CD4-positive, alpha-beta T cell treated with Interleukin-17A for 1 hour (primary cell): ENCODE measurements at regions not wholly inside any gene's neighbourhood (a gene's known extent, or its start where the extent isn't known, plus 50 kb on each side); places are given as distances from the start of the nearest gene placed in this dataset.
"Not testable (repeated sequence)": the region's sequence is repeated elsewhere in the genome, so short reads cannot be mapped to it uniquely, and the experiment has no call there.

Experiments used
- DNase-seq: peaks from one replicate; pipeline ENCODE4 v3.0.0-alpha.2; 2020

GRCh38 chr21:35482933-35483662 is 434.0 kb upstream of the RUNX1 start:
- no peak for DNase-seq

GRCh38 chr21:35482096-35482495 is 433.0 kb upstream of the RUNX1 start:
- DNase-seq = no peak

DNA sequence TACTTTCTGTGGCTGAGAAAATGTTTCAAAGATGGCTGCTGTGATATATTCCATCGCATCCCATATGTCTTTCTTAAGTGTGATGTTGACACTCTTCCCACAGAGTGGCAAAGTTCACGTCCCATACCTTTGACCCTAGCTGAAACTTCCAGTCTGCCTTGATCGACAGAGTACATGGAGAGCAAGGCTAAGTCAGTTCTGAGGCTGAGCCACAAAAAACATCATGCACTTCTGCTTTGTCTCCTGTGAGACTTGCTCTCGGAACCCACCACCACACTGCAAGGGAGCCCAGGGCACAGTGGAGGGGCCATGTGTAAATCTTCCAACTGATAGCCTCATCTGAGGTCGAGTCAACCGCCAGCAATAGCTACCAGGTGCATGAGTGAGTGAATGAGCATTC is 431.9 kb upstream of the RUNX1 start:
- no peak for DNase-seq

GRCh38 chr21:35479529-35479928 is 430.4 kb upstream of the RUNX1 start:
- DNase-seq = no peak

- no peak for DNase-seq
These were observed 430.0 kb upstream of the RUNX1 start for GRCh38 chr21:35479065-35479448.

DNA sequence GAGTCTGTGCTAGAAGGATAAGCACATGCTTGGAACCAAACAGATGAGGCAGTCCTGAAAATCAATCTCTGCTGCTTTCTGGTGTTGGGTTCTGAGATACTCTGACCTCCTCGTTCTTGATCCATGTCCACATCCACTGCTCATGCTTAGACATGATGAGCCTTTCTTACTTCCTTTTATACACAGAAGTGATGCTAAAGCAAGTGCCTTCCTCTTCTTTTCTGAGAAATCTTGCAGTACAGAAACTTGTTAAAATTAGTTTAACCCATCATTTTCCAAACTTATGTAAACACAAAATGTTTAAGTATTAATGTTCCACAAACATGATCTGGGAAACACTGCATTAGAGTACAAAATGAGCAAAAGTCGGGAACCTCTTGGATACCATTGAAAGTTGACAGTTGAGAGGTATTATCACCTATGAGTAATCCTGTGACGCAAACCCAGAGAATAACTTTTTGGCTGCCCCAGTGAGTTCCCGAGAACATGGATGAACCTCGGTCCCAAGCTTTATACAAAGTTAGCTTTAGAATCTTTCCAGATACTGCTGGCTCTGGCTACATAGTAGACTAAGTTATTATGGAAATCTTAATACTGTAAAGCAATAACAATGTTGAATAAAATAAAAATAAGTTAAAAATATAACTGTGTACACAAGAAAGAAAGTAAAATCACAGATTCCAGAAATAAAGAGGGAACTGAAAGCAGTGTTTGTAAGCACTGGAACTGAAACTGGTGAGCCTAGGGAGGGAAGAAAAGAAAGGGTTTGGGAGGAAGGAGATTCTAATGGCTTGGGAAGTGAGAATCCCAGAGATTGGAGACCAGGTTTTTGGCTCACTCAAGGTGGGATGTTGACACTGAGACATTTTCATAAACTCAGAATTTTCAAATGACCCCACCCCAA is 429.3 kb upstream of the RUNX1 start:
- no peak for DNase-seq

DNA sequence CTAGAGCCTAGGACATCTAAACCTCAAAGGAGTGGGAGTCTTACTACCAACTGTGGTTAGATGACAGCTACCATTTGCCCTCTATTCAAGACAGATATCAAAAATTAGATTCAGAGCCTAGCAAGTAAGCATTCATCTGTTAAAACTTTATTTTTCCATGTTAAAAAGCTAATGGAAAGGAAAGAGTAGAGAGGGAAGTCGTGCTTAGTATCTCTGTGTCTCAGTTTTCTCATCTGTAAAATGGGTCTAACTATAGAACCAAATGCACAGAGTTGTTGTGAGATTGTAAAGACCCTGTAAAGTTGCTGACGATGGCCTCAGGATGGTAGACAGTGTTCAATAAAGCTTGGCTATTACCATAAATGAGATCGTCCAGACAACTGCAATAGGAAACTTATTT is 428.5 kb upstream of the RUNX1 start:
- DNase-seq = no peak

DNA sequence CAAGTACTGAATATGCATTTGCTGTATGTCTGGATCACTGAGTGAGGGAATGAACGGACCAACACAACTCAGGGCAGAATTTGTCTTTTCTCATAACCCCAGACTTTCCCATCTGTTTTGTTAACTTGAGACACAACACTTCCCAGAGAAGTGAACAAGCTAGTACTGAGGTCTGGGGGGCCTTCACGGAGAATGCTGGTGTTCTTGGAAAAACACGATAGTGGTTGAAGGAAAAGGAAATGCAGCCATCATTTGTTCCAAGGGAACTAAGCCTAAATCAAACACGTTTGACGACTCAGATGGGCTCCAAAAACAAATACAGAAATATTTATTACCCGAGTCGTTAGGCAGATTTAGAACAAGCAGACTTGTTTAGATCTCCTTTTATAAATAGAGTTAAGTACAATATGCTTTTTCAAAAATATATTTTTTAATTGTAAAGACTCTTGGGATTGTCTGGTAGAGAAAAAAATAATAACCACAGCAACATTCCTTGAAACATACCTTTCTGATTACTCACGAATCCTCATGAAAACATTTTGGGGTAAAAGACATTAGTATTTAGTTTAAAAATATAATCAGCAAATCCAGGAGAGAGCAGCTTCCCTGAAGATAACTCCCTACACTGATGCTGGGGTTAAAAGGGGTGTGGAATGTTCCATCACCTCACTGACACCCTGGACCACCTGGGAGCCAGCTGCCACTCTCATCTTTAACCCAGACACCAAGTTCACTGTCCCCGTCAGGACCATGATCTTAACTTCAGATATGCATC is 427.7 kb upstream of the RUNX1 start:
- DNase-seq = no peak

DNA sequence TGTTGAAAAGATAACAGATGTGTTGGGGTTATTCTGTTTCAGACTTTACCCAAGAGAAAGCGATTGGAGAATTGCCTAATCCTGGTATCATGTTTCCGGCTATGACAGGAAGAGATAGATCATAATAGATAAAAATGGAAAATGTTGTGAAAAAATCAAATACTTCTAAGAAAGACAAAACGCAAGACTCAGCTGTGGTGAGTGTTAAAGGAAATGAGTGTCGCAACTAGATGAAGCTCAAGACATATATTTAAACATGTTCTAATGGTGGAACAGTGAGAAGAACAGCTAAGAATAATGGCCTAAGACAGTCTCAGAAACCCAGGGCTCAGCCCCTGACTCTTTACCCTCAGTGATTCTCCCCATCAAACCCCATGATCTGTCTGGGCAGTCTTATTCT is 426.7 kb upstream of the RUNX1 start:
- DNase-seq = no peak

GRCh38 chr21:35475009-35475408 is 425.9 kb upstream of the RUNX1 start:
- DNase-seq = no peak

- DNase-seq = no peak
These were observed 424.4 kb upstream of the RUNX1 start for GRCh38 chr21:35473496-35473895.

GRCh38 chr21:35470522-35470921 is 421.4 kb upstream of the RUNX1 start:
- DNase-seq = no peak

DNA sequence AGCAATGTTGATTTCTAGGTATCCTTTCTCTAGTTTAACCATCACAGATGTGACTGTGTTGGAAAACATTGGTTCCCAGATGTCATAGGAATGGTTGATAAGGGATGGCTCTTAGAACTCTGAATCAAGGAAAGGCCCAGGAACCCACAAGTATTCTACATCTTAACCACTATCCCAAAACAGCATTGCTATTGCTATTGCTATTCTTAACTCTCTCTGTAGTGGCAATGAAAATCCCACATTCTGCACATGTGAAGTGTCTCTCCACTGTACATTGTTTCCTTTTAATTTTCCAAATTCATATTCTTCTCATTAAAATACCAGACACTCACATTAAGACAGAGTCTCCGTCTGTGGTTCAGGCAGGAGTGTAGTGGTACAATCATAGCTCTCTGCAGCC is 420.4 kb upstream of the RUNX1 start:
- DNase-seq = no peak

DNA sequence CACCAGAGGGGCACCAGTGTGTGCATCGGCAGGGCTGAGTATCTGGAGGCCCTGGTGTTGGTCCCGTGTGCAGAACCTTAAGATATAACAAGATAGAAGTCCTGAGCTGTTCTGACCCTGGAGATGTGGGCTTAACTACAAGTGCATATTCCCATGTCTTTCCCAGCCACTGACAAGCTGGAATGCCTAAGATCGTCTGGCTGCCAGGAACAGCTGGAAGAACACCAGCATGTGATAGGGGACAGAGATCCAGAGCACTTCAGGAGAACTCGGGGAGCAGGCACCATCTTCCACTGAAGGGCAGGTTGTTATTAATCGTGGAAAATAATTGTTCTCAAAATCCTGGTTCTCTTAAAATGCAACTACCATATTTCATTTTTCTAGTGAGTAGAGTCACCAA is 419.9 kb upstream of the RUNX1 start:
- DNase-seq = no peak

GRCh38 chr21:35467566-35467965 is 418.5 kb upstream of the RUNX1 start:
- DNase-seq = no peak

- not testable (repeated sequence) for DNase-seq
These were observed 417.6 kb upstream of the RUNX1 start for GRCh38 chr21:35466681-35467080.

DNA sequence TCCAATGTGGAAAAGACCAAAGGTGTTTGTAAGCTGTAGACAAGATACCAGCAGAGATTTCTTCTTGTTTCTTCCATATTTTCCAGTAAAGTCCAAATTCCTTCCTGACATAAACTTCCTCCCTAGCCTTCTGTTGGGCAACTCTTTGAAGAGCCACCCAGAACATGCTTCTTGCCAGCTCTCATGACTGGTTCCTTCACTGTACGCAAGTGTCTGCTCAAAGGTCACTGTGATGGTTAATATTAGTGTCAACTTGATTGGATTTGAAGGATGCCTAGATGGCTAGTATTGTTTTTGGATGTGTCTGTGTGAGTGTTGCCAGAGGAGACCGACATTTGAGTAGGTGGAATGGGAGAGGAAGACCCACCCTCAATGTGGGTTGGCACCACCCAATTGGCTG is 416.6 kb upstream of the RUNX1 start:
- DNase-seq = no peak

DNA sequence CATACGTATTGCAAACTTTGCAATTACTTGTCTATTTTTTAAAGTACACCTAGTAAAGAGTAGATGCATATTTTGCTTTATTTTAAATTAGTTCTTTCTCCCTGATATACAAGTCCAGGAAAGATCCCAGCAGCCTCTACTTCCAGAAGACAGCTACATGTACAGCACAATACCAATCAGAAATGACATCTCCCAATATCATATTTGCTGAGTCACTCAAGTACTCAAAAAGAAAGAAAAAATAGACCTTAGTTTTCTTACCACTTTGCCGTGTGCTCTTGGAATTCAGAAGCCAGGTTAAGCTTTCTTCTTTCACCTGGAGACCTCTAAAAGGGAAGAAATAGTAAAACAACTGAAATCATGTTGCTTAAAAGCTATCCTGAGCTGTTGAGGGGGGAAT is 412.6 kb upstream of the RUNX1 start:
- DNase-seq = no peak

- no peak for DNase-seq
These were observed 411.3 kb upstream of the RUNX1 start for GRCh38 chr21:35460441-35460840.

DNA sequence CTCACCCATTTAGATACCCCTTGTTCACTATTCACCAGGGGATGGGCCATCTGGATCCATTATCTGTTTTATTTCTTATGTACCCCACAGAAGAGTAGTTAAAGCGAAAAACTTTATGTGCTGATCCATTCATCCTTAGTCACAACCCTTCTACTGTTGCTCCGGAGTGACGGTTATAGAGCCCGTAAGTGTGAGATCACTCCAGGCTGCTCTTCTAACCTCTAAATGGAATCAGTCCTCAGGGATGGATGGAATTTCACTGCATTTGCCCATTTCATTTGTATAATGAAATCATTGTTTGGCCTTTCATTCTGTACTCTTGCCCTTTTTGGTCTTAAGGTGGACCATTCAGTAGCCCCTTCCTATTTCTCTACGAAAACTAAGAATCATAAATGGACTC is 409.3 kb upstream of the RUNX1 start:
- no peak for DNase-seq

GRCh38 chr21:35457097-35457804 is 408.1 kb upstream of the RUNX1 start:
- DNase-seq = no peak

GRCh38 chr21:35451276-35451675 is 402.2 kb upstream of the RUNX1 start:
- no peak for DNase-seq

- DNase-seq = no peak
These were observed 401.7 kb upstream of the RUNX1 start for GRCh38 chr21:35450830-35451229.
